ENCODE measurements at regions not wholly inside any gene's neighbourhood (a gene's known extent, or its start where the extent isn't known, plus 50 kb on each side); places are given as distances from the start of the nearest gene placed in this dataset.

GRCh38 chr13:106433066-106433465 is 102.4 kb downstream of the EFNB2 start:
- Histone ChIP-seq H3K27me3 (no peaks in the 10 kb centered on the region), H3K4me3 (ENCODE audit: low read depth in 1 of 2, low read length in 1 of 2) (no peak overlapping the region), H3K9me3 (no peaks in the 10 kb centered on the region), H3K4me1 (ENCODE audit: control insufficient read depth in 1 of 2, insufficient read depth in 1 of 2, low read depth in 1 of 2, low read length in 1 of 2) (no peaks in the 10 kb centered on the region), H3K27ac (no peak overlapping the region), H3K36me3 (no peaks in the 10 kb centered on the region)
- TF ChIP-seq CTCF (IDR thresholded peaks at IDR 0.05) = no peak

GRCh38 chr13:106432636-106433035 is 102.8 kb downstream of the EFNB2 start:
- Histone ChIP-seq H3K4me3 (ENCODE audit: low read depth in 1 of 2, low read length in 1 of 2) (no peak overlapping the region), H3K27me3 (no peaks in the 10 kb centered on the region), H3K9me3 (no peaks in the 10 kb centered on the region), H3K27ac (no peak overlapping the region), H3K36me3 (no peaks in the 10 kb centered on the region), H3K4me1 (ENCODE audit: control insufficient read depth in 1 of 2, insufficient read depth in 1 of 2, low read depth in 1 of 2, low read length in 1 of 2) (no peaks in the 10 kb centered on the region)
- TF ChIP-seq CTCF (IDR thresholded peaks at IDR 0.05) = no peak

- no peak for TF ChIP-seq CTCF (IDR thresholded peaks at IDR 0.05)
- no peak overlapping the region for H3K27ac ChIP-seq
- no peaks in the 10 kb centered on the region for H3K27me3 ChIP-seq
- no peaks in the 10 kb centered on the region for H3K36me3 ChIP-seq
- H3K4me3 ChIP-seq (ENCODE audit: low read depth in 1 of 2, low read length in 1 of 2) = no peak overlapping the region
- no peaks in the 10 kb centered on the region for H3K9me3 ChIP-seq
- no peaks in the 10 kb centered on the region for H3K4me1 ChIP-seq (ENCODE audit: control insufficient read depth in 1 of 2, insufficient read depth in 1 of 2, low read depth in 1 of 2, low read length in 1 of 2)
Measured at GRCh38 chr13:106426909-106427308, 108.6 kb downstream of the EFNB2 start.

- Histone ChIP-seq H3K4me3 (ENCODE audit: low read depth in 1 of 2, low read length in 1 of 2) (no peak overlapping the region), H3K27ac (no peak overlapping the region), H3K4me1 (ENCODE audit: control insufficient read depth in 1 of 2, insufficient read depth in 1 of 2, low read depth in 1 of 2, low read length in 1 of 2) (no peaks in the 10 kb centered on the region), H3K9me3 (no peaks in the 10 kb centered on the region), H3K27me3 (no peaks in the 10 kb centered on the region), H3K36me3 (no peaks in the 10 kb centered on the region)
- TF ChIP-seq CTCF (IDR thresholded peaks at IDR 0.05) = no peak
Measured at GRCh38 chr13:106425661-106426060, 109.8 kb downstream of the EFNB2 start.

GRCh38 chr13:106424805-106425204 is 110.7 kb downstream of the EFNB2 start:
- Histone ChIP-seq H3K27me3 (peaks cover 1% of the 10 kb centered on the region), H3K4me3 (ENCODE audit: low read depth in 1 of 2, low read length in 1 of 2) (no peak overlapping the region), H3K36me3 (no peaks in the 10 kb centered on the region), H3K9me3 (no peaks in the 10 kb centered on the region), H3K27ac (no peak overlapping the region), H3K4me1 (ENCODE audit: control insufficient read depth in 1 of 2, insufficient read depth in 1 of 2, low read depth in 1 of 2, low read length in 1 of 2) (no peaks in the 10 kb centered on the region)
- no peak for TF ChIP-seq CTCF (IDR thresholded peaks at IDR 0.05)

GRCh38 chr13:106423530-106423929 is 111.9 kb downstream of the EFNB2 start:
- Histone ChIP-seq H3K4me1 (ENCODE audit: control insufficient read depth in 1 of 2, insufficient read depth in 1 of 2, low read depth in 1 of 2, low read length in 1 of 2) (no peaks in the 10 kb centered on the region), H3K36me3 (no peaks in the 10 kb centered on the region), H3K27ac (no peak overlapping the region), H3K9me3 (no peaks in the 10 kb centered on the region), H3K4me3 (ENCODE audit: low read depth in 1 of 2, low read length in 1 of 2) (no peak overlapping the region), H3K27me3 (peaks cover 12% of the 10 kb centered on the region)
- TF ChIP-seq CTCF (IDR thresholded peaks at IDR 0.05) = no peak

Measured in neutrophil (primary cell).